Central memory CD4-positive, alpha-beta T cell (primary cell): ENCODE measurements at regions not wholly inside any gene's neighbourhood (a gene's known extent, or its start where the extent isn't known, plus 50 kb on each side); places are given as distances from the start of the nearest gene placed in this dataset.
"Not testable (repeated sequence)": the region's sequence is repeated elsewhere in the genome, so short reads cannot be mapped to it uniquely, and the experiment has no call there.

ENCODE experiments used
- DNase-seq: peaks from one replicate; pipeline ENCODE4 v3.0.0; 2022

GRCh38 chr5:50343715-50344114 lies 97.4 kb downstream of the EMB start:
- no peak for DNase-seq

- no peak for DNase-seq
Observed at GRCh38 chr5:50340757-50341156, 100.3 kb downstream of the EMB start.

GRCh38 chr5:50330633-50331032 lies 110.5 kb downstream of the EMB start:
- DNase-seq = not testable (repeated sequence)

GRCh38 chr5:50328193-50328729 lies 112.8 kb downstream of the EMB start:
- DNase-seq = no peak

DNA sequence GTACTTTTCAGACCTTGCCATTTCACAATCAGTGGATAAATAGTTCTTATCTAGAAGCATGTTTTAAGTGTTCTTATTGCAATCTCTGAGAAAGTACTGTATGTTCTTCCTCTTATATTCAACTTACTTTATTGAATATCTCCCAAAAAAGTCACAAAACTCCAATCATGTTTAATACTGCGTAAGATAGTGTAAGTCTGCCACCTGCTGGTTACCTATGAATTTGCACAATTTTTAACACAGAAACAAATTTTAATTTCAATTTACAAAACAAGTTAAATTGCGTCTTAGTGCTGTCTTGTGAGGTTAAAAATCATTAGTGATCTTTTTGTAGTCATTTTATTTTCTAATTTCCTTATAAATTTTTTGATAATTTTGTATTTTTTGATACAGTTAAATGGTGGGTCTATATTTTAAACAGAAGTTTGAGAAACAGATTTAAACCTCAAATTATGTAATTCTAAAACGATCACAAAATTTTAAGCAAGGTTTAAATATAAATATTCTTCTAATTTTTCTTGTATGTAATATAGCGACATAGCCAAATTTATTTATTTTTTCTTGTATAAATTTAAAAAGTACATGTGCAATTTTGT lies 115.8 kb downstream of the EMB start:
- peak; percentile 13 for DNase-seq

GRCh38 chr5:50320131-50320749 lies 120.8 kb downstream of the EMB start:
- DNase-seq = no peak

- DNase-seq = no peak
Observed at GRCh38 chr5:50318220-50318619, 122.9 kb downstream of the EMB start.

- DNase-seq = not testable (repeated sequence)
Observed at GRCh38 chr5:50306488-50306887, 134.6 kb downstream of the EMB start.

DNA sequence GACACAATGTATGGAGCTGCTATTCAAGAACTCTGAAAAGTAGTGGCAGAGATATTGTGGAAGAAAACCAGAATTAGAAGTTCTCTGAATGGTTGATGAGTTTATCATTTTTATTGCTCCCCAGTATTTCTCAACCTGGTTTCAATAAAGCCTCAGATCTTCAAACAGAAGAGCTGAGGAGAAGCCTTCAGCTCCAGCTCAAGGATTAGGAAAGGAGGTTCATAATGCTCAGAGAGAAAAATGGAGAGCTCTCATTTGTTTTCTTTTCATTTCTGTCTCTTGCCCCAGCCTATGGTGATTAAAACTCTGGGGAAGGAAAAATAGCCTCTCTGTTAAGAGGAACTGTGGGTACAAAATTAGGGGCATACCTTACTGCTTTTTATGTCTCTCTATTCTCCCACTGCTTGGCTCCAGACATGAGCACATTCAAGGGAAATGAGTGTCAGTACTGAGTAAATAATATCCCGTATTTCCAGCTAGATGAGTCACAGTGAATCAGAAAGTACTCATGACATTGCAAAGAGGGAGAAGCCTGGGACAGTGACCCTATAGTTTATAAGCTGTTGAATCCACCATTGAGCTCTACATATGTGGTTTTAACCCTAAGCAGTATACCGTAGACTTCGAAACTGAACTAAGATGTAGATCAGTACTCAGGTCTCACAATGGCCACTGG lies 138.1 kb downstream of the EMB start:
- no peak for DNase-seq

DNA sequence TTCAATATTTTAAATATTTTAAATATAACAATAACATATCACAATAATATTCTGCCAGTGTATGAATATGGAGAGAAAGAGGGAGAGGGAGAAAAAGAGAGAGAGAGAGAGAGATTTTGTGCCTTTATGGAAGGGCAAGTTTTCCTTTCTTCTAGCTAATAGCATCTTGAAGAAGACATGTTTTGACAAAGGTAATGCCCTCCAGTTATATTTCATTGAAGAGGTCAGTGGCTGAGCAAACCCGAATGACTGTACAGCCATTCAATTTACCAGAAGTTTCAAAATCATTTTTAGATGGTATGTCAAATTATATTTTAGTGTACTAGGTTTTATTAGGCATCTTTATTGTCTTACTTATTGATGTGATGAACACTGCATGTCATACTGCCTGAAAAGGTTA lies 139.3 kb downstream of the EMB start:
- DNase-seq = no peak

GRCh38 chr5:50300878-50301277 lies 140.2 kb downstream of the EMB start:
- DNase-seq = no peak

- DNase-seq = no peak
Observed at GRCh38 chr5:50299896-50300295, 141.2 kb downstream of the EMB start.

GRCh38 chr5:50292735-50293394 lies 148.2 kb downstream of the EMB start:
- DNase-seq = no peak

GRCh38 chr5:50280461-50280860 lies 160.6 kb downstream of the EMB start:
- DNase-seq = not testable (repeated sequence)
